ENCODE measurements at regions not wholly inside any gene's neighbourhood (a gene's known extent, or its start where the extent isn't known, plus 50 kb on each side); places are given as distances from the start of the nearest gene placed in this dataset.
"Not testable (repeated sequence)": the region's sequence is repeated elsewhere in the genome, so short reads cannot be mapped to it uniquely, and the experiment has no call there.

DNA sequence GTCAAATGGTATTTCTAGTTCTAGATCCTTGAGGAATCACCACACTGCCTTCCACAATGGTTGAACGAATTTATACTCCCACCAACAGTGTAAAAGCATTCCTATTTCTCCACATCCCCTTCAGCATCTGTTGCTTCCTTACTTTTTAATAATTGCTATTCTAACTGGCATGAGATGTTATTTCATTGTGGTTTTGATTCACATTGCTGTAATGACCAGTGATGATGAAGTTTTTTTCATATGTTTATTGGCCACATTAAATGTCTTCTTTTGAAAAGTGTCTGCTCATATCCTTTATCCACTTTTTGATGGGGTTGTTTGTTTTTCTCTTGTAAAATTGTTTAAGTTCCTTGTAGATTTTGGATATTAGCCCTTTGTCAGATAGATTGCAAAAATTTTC is 295.2 kb upstream of the PAPPA start:
- H3K4me1 ChIP-seq (ENCODE audit: control insufficient read depth, insufficient read depth, low read length); H3K27me3 ChIP-seq (ENCODE audit: control insufficient read depth, insufficient read depth, low read length); H3K9me3 ChIP-seq (replicated peaks; ENCODE audit: control insufficient read depth, low read depth, low read length); DNase-seq; H3K36me3 ChIP-seq (ENCODE audit: control insufficient read depth, insufficient read depth, low read length); H3K27ac ChIP-seq (ENCODE audit: low read length); H3K4me3 ChIP-seq (ENCODE audit: low read length): not testable (repeated sequence)
- WGBS (ENCODE audit: insufficient coverage) = no CpG with 5 or more reads among the region's 1 CpG

DNA sequence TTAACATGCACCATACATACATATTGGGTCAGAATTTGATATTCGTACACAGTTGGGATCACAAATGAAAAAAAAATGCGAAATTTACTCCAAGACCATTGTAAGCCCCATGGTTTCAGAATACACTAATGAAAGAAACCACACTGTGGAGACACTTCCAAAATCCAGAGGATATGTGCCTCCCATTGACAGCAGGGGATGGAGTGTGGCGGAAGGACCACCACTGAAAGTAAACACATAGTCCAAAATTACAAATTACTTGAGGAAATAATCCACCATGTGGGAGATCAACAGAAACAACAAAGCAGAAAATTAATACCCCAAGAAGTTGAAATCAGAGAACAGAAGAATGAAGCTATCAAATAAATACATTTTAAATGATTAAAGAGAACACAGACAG is 291.6 kb upstream of the PAPPA start:
- DNase-seq = no peak

GRCh38 chr9:115864581-115864980 is 289.0 kb upstream of the PAPPA start:
- H3K27me3 ChIP-seq (ENCODE audit: control insufficient read depth, insufficient read depth, low read length) = no peaks in the 10 kb centered on the region
- H3K9me3 ChIP-seq (replicated peaks; ENCODE audit: control insufficient read depth, low read depth, low read length) = no peaks in the 10 kb centered on the region
- H3K36me3 ChIP-seq (ENCODE audit: control insufficient read depth, insufficient read depth, low read length) = no peaks in the 10 kb centered on the region
- no peak overlapping the region for H3K4me3 ChIP-seq (ENCODE audit: low read length)
- H3K27ac ChIP-seq (ENCODE audit: low read length) = no peak overlapping the region
- no peaks in the 10 kb centered on the region for H3K4me1 ChIP-seq (ENCODE audit: control insufficient read depth, insufficient read depth, low read length)
- no peak for DNase-seq

More for the DNA sequence above, 291.6 kb upstream of the PAPPA start:
- no CpG with 5 or more reads among the region's 3 CpGs for WGBS (ENCODE audit: insufficient coverage)
- Histone ChIP-seq H3K27ac (ENCODE audit: low read length) (no peak overlapping the region), H3K27me3 (ENCODE audit: control insufficient read depth, insufficient read depth, low read length) (no peaks in the 10 kb centered on the region), H3K9me3 (replicated peaks; ENCODE audit: control insufficient read depth, low read depth, low read length) (no peaks in the 10 kb centered on the region), H3K4me1 (ENCODE audit: control insufficient read depth, insufficient read depth, low read length) (no peaks in the 10 kb centered on the region), H3K36me3 (ENCODE audit: control insufficient read depth, insufficient read depth, low read length) (no peaks in the 10 kb centered on the region), H3K4me3 (ENCODE audit: low read length) (no peak overlapping the region)

DNA sequence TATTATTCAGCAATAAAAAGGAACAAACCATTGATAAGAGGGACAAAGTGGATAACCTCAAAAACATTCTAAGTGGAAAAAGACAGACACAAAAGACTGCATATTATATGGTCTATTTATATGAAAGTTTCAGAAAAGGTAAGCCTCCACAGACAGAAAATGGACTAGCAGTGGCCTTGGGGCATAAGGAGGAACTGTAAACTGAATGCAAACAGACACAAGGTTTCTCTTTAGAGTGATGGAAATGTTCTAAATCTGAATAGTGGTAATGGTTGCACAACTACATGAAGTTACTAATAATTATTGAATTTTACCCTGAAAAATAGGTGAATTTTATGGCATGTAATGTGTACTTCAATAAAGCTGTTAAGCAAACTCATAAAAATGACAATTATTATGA is 286.3 kb upstream of the PAPPA start:
- no peak for DNase-seq
- no peaks in the 10 kb centered on the region for H3K9me3 ChIP-seq (replicated peaks; ENCODE audit: control insufficient read depth, low read depth, low read length)
- H3K27ac ChIP-seq (ENCODE audit: low read length) = no peak overlapping the region
- no peak overlapping the region for H3K4me3 ChIP-seq (ENCODE audit: low read length)
- no peaks in the 10 kb centered on the region for H3K27me3 ChIP-seq (ENCODE audit: control insufficient read depth, insufficient read depth, low read length)
- H3K4me1 ChIP-seq (ENCODE audit: control insufficient read depth, insufficient read depth, low read length) = no peaks in the 10 kb centered on the region
- no peaks in the 10 kb centered on the region for H3K36me3 ChIP-seq (ENCODE audit: control insufficient read depth, insufficient read depth, low read length)

GRCh38 chr9:115877852-115878438 is 275.6 kb upstream of the PAPPA start:
- Histone ChIP-seq H3K4me1 (ENCODE audit: control insufficient read depth, insufficient read depth, low read length) (no peaks in the 10 kb centered on the region), H3K27me3 (ENCODE audit: control insufficient read depth, insufficient read depth, low read length) (no peaks in the 10 kb centered on the region), H3K9me3 (replicated peaks; ENCODE audit: control insufficient read depth, low read depth, low read length) (no peaks in the 10 kb centered on the region), H3K4me3 (ENCODE audit: low read length) (no peak overlapping the region), H3K27ac (ENCODE audit: low read length) (no peak overlapping the region), H3K36me3 (ENCODE audit: control insufficient read depth, insufficient read depth, low read length) (no peaks in the 10 kb centered on the region)
- DNase-seq = no peak
- 70% methylated on average over 3 of the region's 3 CpGs for WGBS (ENCODE audit: insufficient coverage)

- H3K27me3 ChIP-seq (ENCODE audit: control insufficient read depth, insufficient read depth, low read length) = no peaks in the 10 kb centered on the region
- DNase-seq = no peak
- H3K4me3 ChIP-seq (ENCODE audit: low read length) = no peak overlapping the region
- no CpG with 5 or more reads among the region's 3 CpGs for WGBS (ENCODE audit: insufficient coverage)
- no peaks in the 10 kb centered on the region for H3K36me3 ChIP-seq (ENCODE audit: control insufficient read depth, insufficient read depth, low read length)
- no peak overlapping the region for H3K27ac ChIP-seq (ENCODE audit: low read length)
- no peaks in the 10 kb centered on the region for H3K9me3 ChIP-seq (replicated peaks; ENCODE audit: control insufficient read depth, low read depth, low read length)
- peaks cover 3% of the 10 kb centered on the region for H3K4me1 ChIP-seq (ENCODE audit: control insufficient read depth, insufficient read depth, low read length)
These were observed 274.1 kb upstream of the PAPPA start for GRCh38 chr9:115879451-115879850.

DNA sequence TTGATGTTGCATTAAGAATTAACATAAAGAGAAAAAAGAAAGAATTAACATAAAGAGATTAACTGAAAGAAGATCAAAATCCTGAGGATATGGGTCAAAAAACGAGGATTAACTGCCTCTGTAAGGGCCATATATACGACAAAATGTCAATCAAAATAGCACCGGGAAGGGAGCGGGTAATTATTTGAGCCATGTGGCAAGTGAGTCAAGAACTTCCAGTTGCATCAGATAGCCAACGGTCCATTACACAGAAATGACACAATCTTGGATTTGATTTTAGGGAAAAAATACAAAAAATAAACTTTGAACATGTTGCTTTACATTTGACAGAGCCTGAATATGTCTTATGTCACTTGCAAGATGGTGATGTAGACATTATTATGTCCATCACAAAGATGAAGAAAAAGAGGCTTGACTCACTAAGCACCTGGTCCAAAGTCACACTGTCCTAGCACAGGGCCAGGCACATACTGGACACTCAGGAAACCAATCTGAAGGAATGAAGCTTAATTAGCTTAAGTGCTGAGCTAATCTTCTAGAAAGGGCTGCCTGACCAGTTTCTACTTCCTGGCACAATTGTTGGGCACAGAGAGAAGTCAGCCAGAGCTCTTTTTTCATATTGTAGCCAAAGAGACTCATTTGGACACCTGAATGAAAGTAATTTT is 273.2 kb upstream of the PAPPA start:
- Histone ChIP-seq H3K27me3 (ENCODE audit: control insufficient read depth, insufficient read depth, low read length) (no peaks in the 10 kb centered on the region), H3K4me1 (ENCODE audit: control insufficient read depth, insufficient read depth, low read length) (peaks cover 3% of the 10 kb centered on the region), H3K4me3 (ENCODE audit: low read length) (no peak overlapping the region), H3K27ac (ENCODE audit: low read length) (no peak overlapping the region), H3K36me3 (ENCODE audit: control insufficient read depth, insufficient read depth, low read length) (no peaks in the 10 kb centered on the region), H3K9me3 (replicated peaks; ENCODE audit: control insufficient read depth, low read depth, low read length) (no peaks in the 10 kb centered on the region)
- DNase-seq = no peak
- WGBS (ENCODE audit: insufficient coverage) = 79% methylated on average over 4 of the region's 5 CpGs

DNA sequence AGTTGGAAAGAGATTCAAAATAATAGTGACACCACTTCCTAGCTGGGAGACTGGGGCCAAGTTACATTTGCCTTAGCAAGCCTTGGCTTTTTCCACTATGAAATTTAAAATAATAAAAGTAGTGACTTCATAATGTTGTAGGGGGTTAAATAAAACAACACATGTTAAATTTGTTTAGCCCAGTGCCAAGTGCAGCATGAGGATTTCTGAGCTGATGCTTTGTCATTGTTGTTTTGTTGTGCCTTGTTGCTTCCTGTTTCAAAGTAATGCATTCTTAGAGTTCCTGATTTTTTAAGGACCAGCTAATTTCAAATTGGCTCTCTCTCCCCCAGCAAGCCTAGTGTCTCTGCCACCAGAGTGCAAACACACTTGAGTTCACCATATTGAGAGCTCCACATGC is 270.7 kb upstream of the PAPPA start:
- H3K36me3 ChIP-seq (ENCODE audit: control insufficient read depth, insufficient read depth, low read length) = no peaks in the 10 kb centered on the region

GRCh38 chr9:115883467-115884329 is 269.9 kb upstream of the PAPPA start:
- WGBS (ENCODE audit: insufficient coverage) = 47% methylated on average over 3 of the region's 5 CpGs

More for the DNA sequence above, 270.7 kb upstream of the PAPPA start:
- Histone ChIP-seq H3K27me3 (ENCODE audit: control insufficient read depth, insufficient read depth, low read length) (no peaks in the 10 kb centered on the region), H3K4me1 (ENCODE audit: control insufficient read depth, insufficient read depth, low read length) (peaks cover 3% of the 10 kb centered on the region), H3K9me3 (replicated peaks; ENCODE audit: control insufficient read depth, low read depth, low read length) (no peaks in the 10 kb centered on the region), H3K4me3 (ENCODE audit: low read length) (no peak overlapping the region), H3K27ac (ENCODE audit: low read length) (no peak overlapping the region)
- peak; percentile 46 for DNase-seq

DNA sequence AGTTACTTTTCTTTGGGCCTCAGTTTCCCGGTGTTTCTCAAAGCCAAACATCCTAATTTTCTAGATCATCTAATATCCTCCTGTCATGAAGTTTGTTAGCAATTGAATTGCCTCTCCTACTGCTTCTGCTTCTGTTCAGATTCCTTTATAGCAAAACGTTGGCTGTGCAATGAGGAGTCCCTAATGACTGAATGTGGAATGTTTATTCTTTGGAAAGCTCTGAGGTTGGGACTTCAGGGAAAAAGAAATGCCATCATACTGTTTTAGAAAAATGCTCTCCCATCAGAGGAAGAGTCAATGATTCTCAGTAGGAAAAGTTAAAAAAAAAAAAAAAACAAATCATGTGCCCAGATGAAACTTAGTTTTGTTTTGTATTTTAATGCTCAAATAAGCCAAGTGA is 268.7 kb upstream of the PAPPA start:
- H3K4me3 ChIP-seq (ENCODE audit: low read length) = no peak overlapping the region
- H3K36me3 ChIP-seq (ENCODE audit: control insufficient read depth, insufficient read depth, low read length) = no peaks in the 10 kb centered on the region
- H3K4me1 ChIP-seq (ENCODE audit: control insufficient read depth, insufficient read depth, low read length) = peaks cover 3% of the 10 kb centered on the region
- WGBS (ENCODE audit: insufficient coverage) = no CpG with 5 or more reads among the region's 2 CpGs
- no peaks in the 10 kb centered on the region for H3K27me3 ChIP-seq (ENCODE audit: control insufficient read depth, insufficient read depth, low read length)
- no peaks in the 10 kb centered on the region for H3K9me3 ChIP-seq (replicated peaks; ENCODE audit: control insufficient read depth, low read depth, low read length)
- no peak overlapping the region for H3K27ac ChIP-seq (ENCODE audit: low read length)
- DNase-seq = peak; percentile 4

More at GRCh38 chr9:115883467-115884329, 269.9 kb upstream of the PAPPA start:
- Histone ChIP-seq H3K4me3 (ENCODE audit: low read length) (no peak overlapping the region), H3K27me3 (ENCODE audit: control insufficient read depth, insufficient read depth, low read length) (no peaks in the 10 kb centered on the region), H3K9me3 (replicated peaks; ENCODE audit: control insufficient read depth, low read depth, low read length) (no peaks in the 10 kb centered on the region), H3K4me1 (ENCODE audit: control insufficient read depth, insufficient read depth, low read length) (peaks cover 3% of the 10 kb centered on the region), H3K36me3 (ENCODE audit: control insufficient read depth, insufficient read depth, low read length) (no peaks in the 10 kb centered on the region), H3K27ac (ENCODE audit: low read length) (no peak overlapping the region)
- peak; percentile 22 for DNase-seq

Measured in muscle of leg (tissue), 3 donors.